Muscle of arm (tissue), 1 donor: ENCODE measurements at regions not wholly inside any gene's neighbourhood (a gene's known extent, or its start where the extent isn't known, plus 50 kb on each side); places are given as distances from the start of the nearest gene placed in this dataset.

ENCODE experiments used
- DNase-seq: peaks from one replicate; pipeline ENCODE4 v3.0.0-alpha.2; 2013

DNA sequence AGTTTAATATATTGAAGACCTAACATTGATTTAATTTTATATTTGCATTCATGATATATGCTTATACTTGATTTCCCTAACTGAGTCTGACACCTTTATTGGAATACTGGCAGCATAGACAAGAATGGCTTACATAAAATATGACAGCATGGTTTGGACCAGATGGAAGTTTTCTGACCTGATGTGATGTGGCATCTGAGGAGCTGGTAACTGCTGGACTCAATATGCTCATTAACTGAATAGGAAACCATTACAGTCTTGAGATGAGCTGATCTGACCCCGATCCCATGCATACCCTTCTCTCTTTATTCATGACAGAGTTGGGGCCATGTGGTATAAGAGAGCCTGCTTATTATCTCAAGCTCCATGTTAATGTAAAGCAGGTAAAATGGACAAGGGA lies 604.8 kb upstream of the SEL1L start:
- no peak for DNase-seq

GRCh38 chr14:82146846-82147245 lies 613.2 kb upstream of the SEL1L start:
- no peak for DNase-seq

DNA sequence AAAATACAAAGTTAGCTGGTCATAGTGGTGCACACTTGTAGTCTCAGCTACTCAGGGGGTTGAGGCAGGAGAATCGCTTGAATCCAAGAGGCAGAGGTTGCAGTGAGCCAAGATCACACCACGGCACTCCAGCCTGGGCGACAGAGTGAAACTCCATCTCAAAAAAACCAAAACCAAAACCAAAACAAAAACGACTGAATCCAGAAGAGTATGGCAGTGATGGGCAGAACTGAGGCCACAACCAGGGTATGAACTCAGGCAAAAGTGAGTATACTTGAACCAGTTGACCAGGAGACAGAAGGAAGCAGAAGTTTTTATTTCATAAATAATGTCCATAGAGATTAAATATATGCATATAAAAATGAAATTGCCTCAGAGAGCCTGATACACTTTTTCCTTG lies 620.0 kb upstream of the SEL1L start:
- no peak for DNase-seq

GRCh38 chr14:82159624-82160023 lies 626.0 kb upstream of the SEL1L start:
- no peak for DNase-seq

DNA sequence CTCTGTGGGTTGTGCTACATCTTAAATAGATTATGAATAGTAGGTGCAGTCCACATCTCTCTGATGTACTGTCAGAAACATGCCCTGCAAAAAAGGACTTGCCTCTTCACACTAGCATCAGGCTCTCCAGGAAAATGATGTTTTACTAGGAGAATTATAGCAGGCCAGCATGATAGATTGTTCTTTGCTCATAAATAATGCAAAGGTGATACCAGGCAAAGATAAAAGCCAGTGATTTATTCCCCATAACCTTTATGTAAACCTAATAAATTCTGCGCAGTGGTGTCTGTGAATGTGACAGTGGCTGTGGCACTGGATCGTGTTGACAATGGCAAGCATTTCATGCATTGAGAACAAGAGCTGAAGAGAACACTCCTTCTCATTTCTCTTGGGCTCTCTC lies 646.5 kb upstream of the SEL1L start:
- no peak for DNase-seq

- DNase-seq, result no peak
Observed at GRCh38 chr14:82182646-82183045, 649.0 kb upstream of the SEL1L start.

GRCh38 chr14:82190742-82191141 lies 657.1 kb upstream of the SEL1L start:
- no peak for DNase-seq

GRCh38 chr14:82192387-82192786 lies 658.7 kb upstream of the SEL1L start:
- no peak for DNase-seq

GRCh38 chr14:82223276-82223675 lies 689.6 kb upstream of the SEL1L start:
- DNase-seq, result no peak

DNA sequence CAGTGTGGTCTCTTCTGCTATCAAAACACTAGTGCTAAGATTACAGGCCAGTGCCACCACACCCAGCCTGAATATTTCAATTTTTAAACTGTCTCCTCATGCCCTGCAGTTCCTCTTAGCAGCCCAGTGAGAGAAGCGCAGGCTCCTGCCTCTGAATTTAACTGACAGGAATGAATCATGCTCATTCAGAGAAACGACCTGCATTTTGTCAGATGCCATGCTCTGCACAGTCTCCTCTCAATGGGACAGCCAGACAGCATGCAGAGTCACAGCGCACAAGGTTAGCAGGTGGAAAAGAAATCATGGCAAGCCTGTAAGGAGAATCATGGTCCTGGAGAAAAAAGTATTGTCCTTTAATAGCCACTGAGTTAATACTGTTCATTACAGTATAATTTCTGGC lies 691.0 kb upstream of the SEL1L start:
- DNase-seq, result no peak

DNA sequence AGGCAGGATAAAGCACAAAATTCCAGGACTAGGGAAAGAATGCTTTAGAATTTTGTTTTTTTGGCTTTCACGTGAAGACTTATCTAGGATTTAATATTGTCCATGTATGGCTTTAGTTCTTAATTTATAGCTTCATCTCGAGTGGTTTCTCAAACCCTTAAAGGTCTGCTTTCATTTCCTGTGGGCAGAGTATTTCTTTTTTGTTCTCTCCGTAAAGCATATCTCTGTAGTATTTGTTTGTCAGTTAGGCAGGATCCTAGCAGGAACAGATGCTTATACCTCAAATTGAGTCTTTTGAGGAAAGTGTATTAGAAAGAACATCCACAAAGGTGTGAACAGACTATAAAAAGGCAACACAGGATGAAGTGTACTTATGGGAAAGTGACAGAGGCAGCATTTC lies 697.1 kb upstream of the SEL1L start:
- DNase-seq, result no peak

GRCh38 chr14:82238649-82239048 lies 705.0 kb upstream of the SEL1L start:
- DNase-seq, result no peak

DNA sequence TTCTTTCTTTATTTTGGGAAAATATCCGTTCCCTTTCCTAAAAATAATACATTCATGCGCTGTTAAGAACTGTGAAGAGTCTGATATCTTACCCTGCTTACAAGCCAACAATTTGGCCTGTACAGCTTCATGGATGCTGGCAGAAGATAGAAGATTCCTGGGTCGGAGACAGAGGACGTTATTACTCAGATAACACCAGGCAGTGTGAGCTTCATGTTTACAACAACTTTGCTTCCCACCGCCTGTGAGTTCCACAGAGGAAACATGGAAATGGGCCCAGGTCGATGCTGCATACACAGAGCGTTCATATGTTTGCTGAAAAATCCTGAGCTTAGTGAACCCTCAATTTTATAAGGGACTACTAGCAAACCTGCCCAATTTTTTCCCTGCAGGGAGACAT lies 705.6 kb upstream of the SEL1L start:
- peak; percentile 0 for DNase-seq

- no peak for DNase-seq
Observed at GRCh38 chr14:82244791-82245190, 711.1 kb upstream of the SEL1L start.

- DNase-seq, result no peak
Observed at GRCh38 chr14:82251494-82251893, 717.8 kb upstream of the SEL1L start.

DNA sequence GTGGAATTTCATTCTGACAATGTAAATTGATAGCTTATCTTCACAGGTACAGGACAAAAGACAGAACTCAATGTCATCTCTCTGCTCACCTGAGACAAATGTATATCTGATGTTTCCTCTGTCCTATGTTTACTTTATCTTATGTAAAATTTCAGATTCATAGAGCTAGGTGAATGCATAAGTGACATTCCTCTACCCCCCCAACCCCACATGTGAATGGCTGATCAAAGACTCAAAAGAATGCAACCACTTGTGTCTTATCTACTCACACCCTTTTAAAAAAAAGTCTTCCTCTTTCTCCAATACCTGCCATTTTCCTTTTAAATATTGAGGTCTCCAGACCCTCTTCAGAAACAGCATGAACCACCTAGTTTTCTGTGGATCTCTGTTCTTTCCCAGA lies 736.6 kb upstream of the SEL1L start:
- no peak for DNase-seq

DNA sequence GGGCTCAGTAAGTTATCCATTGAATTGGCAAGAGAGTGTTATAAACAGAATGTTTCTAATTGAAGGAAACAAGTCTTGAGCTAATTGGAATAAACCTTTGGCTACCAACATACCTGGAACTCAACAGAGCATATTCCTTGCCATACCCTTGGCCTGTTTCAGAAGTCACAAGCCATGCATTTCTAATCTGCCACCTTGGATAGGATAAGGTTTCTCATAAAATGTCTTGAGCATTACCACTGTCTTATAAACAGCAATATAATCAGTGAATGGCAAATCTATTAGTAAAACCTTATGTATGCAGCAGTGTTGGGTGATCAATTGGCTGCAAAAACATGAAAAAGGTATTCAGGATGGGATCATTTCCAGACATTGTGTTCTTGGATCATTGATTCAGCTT lies 765.2 kb upstream of the SEL1L start:
- DNase-seq, result no peak

DNA sequence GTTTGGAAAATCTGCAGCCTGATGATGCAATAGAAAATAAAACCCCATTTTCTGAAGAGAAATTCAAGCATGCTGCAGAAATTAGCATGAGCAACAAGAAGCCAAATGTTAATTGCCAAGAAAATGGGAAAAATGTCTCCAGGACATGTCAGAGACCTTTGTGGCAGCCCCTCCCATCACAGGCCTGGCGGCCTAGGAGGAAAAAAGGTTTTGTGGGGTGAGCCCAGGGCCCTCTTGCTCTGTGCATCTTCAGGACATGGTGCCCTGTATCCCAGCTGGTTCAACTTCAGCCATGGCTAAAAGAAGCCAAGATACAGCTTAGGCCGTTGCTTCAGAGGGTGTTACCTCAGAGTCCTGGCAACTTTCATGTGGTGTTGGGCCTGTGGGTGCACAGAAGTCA lies 775.5 kb upstream of the SEL1L start:
- no peak for DNase-seq

DNA sequence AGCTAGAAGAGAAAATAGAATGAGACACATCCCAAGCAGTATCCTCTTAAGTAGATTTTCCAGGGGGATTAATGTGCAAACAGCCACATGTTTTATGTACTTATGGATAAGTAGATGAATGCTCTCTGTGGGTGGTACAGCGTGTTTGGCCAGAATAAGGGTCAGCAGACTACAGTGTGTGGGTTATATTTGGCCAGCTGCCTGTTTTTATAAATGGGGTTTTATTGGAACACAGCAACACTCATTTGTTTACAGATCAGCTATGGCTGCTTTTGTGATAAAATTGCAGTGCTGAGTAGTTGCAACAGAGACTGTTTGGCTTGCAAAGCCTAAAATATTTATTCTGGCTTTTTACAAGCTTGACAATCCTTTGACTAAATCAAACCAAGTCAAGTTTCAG lies 780.2 kb upstream of the SEL1L start:
- DNase-seq, result peak; percentile 16

DNA sequence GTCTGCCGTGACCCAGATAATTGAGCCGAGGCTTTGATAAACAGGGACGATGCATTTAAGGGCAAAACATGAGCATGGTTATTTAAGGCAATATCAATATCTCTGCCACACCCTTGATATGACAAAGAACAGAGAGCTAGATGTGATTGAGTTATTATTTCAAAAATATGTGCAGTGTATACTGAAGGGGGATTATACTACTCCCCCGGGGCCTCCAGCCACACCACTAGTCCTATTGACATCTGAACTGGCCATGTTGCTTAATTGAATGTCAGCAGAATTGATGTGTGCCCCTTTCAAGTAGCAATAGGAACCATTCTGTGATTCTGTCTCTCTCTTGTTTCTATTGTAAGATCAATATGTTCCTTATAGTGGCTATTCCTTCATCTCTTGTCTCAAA lies 794.8 kb upstream of the SEL1L start:
- DNase-seq, result no peak

DNA sequence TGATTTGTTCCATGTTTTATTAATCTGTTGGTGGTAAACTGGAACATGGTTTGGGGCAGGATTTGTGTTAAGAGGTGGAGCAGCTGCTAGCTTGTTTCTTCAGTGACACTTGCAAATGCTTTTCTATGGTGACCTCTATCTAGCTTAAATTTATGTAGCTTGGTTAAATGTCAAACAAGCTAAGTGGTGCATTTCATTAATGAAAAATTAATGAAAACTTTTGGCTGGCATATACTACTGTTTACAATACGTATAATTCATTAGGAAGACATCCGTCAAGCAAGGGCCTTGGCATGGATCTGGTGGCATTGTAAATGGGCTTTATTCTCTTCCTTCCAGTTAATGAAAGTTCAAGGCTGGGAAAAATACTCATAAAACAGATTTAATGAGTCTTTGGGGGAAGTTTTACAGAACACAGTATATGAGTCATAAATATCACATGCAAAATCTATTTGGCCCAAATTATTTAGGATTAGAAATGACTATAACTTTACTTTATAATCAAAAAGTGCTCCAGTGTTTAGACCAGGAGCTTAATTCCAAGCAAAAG lies 807.7 kb upstream of the SEL1L start:
- peak; percentile 13 for DNase-seq

- no peak for DNase-seq
Observed at GRCh38 chr14:82342596-82342995, 808.9 kb upstream of the SEL1L start.

GRCh38 chr14:82345184-82345583 lies 811.5 kb upstream of the SEL1L start:
- no peak for DNase-seq

DNA sequence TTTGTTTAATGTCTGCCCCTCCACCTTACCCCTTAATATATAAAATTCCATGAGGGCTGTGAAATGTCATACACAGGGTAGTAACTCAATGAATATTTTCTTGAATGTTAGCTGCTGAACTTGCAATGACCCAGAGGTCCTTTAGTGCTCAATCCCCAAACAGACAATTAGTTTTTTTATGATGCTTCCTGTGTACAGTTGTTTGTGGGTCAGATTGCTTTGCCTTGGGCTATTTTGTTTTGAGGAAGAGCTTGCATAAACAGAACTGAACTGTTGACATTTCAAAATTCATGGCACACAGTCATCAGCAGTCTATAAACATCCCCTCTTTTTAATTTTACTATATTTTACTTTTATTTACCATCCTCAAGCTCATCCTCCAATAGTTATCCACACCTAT lies 820.5 kb upstream of the SEL1L start:
- no peak for DNase-seq

DNA sequence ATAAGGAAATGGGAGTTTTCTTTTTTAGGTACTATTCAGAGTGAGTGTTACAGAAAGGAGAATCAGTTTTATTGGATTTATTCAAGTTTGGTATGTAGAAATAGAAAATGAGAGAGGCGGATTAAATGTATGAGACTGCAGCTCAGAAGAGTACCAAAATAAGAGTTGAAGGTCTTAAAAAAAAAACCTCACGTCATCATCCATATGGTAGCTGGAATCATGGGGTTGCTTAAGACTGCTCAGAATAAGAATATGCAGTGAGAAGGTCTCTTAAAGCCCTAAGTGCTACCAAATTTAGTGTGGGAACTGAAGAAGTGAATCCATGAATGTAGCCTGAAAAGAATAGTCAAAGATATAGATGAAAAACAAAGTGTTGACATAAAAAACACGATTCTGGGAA lies 825.5 kb upstream of the SEL1L start:
- DNase-seq, result no peak
